Upper lobe of left lung (tissue), 4 donors: ENCODE measurements at regions not wholly inside any gene's neighbourhood (a gene's known extent, or its start where the extent isn't known, plus 50 kb on each side); places are given as distances from the start of the nearest gene placed in this dataset.

Source experiments
- CTCF ChIP-seq, 6 experiments: fragments of 450-650 bp in 4 of 6; fragments of 200-600 bp in 2 of 6; sonication (generic) in 2 of 6; IDR thresholded peaks; one replicate each; pipeline ENCODE4 v1.5.1; 2016 to 2019; ENCODE audit warnings: antibody characterized with exemption in 6 of 6
- POLR2AphosphoS5 ChIP-seq, 2 donors: sonication (generic); formaldehyde crosslinking; IDR thresholded peaks; one replicate each; pipeline ENCODE4 v1.5.1; 2017; ENCODE audit warnings: antibody characterized with exemption in 2 of 2

DNA sequence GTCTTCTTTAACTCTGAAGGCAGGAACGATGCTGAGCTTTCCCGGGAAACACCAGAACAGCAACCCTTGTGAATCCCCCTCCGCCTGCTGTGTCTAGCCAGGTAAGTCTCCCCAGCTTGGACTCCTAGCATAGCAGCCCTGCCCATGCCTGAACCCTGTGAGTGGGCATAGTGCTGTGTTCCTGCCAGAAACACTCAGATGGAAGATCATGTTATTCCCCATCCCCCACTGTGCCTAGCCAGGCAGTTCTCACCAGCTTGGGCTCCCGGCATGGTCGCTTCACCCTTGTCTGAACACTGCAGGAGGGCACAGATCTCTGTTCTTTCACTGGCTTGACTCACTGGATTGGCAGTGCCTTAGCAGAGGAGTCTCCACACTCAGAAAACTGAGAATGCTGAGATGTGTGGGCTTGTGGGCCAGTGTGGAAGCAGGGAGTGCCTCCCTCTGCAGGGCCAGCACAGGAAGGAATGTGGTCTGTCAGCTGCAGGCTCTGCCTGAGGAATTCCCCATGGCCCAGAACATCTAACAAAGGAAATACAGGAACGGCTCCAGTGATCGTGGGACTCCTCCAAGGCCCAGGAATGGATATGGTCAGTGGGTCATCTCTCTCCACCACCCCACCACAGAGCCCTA is 440.1 kb upstream of the ADGRB3 start:
- TF ChIP-seq CTCF (IDR thresholded peaks at IDR 0.05) (no peak), POLR2AphosphoS5 (IDR thresholded peaks at IDR 0.05) (no peak)
